HG03442 (cell line): ENCODE measurements at regions not wholly inside any gene's neighbourhood (a gene's known extent, or its start where the extent isn't known, plus 50 kb on each side); places are given as distances from the start of the nearest gene placed in this dataset.
"Not testable (repeated sequence)": the region's sequence is repeated elsewhere in the genome, so short reads cannot be mapped to it uniquely, and the experiment has no call there.

ENCODE experiments used
- ATAC-seq: cut with Tn5 transposase; IDR thresholded peaks from one replicate; pipeline ENCODE4 v1.9.1; 2021; ENCODE audit warnings: mild to moderate bottlenecking, moderate library complexity; ENCODE audit not compliant: unreplicated experiment

DNA sequence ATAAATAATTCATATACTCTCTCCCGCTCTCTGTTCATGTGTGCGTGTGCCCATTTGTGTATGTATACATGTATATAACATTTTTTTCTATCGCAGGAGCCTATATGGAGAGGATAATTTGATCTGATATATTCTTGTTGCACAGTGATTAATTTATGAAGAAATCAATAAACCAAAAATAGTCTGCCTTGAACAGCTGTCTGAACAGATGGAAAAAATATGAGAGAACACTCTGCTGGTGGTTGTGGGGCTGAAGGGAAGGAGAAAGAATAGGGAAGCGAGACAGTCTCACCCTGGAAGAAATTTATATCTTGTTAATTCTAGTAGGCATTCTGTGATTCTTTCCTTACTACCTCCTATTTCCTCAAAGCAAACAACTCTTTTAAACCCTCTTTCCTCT is 96.6 kb upstream of the B3GAT2 start:
- no peak for ATAC-seq

DNA sequence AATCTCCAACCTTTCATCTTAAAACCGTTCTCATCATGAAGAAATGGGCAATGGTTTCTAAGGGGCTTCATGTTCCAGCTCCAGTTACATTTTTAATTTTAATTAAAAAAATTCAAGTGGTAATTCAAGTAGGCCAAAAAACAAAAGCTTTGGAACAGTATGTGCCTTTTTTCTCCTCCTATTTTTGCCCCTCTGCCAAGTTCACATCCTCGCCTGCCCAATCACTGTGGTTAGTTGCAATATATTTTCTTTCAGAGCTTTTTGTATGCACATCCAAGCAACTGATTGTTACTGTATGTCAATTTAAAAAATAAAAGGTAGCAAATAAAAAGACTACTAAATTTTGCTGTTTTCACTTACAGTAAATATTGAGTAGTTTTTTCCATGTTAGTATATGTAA is 99.8 kb upstream of the B3GAT2 start:
- ATAC-seq: no peak

DNA sequence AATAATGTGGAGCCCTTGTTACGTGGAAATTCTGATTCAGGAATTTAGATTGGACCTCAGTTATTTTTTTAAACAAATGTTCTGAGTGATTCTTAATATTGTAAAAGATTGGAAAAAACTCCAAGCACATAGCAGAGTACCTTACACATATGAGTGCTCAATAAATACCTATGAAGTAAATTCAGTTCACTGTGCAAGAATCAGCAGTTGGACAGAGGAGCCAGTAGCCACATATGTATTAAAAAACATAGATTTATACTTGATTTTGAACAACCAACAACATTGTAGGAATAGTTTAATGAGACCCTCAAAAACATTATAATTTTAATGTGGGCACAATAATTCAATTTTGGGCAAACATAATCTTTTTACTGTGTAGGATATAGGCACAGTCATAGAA is 109.3 kb upstream of the B3GAT2 start:
- ATAC-seq: no peak

DNA sequence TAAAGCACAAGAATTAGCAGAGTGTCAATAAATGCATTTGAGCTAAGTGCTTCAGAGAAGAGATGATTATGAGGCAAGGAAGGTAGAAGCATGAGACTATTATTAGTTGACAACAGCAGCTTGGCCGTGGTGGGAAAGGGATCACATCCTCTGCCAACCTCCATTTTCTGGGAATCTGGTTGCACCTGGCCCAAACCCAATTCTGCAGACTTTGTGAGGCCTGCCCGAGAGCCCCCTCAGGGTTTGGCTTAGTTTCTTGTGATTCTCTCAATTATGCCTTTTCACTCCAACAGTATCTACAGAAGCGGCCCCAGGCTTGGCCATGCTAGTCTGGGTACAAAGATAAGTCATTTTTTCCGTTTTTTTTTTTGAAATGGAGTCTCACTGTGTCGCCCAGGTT is 111.0 kb upstream of the B3GAT2 start:
- ATAC-seq: no peak

DNA sequence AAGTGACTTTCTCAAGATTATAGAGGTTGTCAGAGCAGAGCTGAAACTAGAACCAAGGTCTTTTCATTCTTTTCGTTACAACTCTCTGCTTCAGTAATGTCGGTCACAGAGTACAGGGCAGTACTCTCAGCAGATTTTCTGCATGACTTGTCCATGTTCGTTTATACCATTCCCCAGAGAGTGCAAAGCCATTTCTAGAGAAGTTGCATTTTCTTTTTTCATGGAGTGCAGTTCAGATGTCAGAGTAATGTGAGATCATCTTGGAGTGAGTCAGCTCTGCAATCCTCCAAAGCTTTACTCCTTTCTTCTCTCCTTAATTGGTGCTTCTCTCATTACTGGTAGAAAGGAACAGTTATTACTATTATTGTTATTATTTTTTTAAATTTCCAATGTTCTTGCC is 115.6 kb upstream of the B3GAT2 start:
- ATAC-seq: no peak

DNA sequence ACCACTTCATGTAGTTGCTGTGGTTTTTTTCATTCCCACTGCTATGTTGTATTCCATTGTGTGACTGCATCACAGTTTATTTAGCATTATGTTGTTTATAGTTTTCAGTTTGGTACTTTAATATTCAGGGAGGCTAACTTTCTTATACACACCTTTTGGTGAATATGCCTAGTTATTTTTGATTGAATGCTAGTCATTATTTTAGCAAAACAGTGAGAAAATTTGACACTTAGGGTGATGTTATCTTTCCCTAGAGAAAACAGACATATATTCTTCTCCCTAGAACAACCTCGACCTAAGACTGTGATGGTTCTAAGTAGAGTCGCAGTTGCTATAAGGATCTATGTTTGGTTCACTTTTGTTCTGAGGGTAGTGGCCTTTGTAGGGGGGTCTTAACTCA is 120.8 kb upstream of the B3GAT2 start:
- no peak for ATAC-seq

DNA sequence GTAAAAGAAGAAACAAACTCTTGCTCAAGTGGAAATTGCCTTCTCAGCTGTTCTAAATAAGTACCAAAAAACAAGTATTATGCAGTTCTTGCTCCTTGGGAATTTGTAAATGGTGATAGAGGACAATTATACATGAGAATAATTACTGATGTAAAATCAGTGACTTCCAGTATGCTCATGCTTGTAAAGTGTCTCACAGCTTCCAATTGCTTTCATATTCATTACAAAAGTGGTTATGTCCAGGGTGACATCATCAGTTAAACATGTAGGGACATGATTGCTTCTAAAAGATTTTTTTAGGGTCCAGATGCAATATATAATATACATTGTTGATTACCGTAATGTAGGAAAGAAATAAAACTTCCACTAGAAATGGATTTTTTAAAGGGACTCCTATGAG is 122.8 kb upstream of the B3GAT2 start:
- ATAC-seq: no peak

DNA sequence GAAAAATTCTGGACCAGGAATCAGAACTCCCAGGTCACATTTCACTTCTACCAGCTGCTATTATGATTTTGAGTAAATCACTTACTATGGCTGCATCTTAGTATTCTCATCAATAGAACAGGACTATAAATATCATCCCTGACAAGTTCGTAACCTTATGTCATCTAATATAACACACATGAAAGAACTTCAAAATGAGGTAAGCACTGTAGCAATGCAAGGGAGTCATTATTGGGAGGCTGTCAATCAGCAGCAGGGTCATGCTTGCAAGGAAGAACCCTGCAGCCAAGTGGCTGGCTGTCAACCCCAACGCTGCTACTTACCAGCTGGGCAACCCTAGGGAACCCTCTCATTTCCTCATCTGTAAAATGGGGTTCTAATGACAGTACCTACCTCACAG is 123.3 kb upstream of the B3GAT2 start:
- no peak for ATAC-seq

DNA sequence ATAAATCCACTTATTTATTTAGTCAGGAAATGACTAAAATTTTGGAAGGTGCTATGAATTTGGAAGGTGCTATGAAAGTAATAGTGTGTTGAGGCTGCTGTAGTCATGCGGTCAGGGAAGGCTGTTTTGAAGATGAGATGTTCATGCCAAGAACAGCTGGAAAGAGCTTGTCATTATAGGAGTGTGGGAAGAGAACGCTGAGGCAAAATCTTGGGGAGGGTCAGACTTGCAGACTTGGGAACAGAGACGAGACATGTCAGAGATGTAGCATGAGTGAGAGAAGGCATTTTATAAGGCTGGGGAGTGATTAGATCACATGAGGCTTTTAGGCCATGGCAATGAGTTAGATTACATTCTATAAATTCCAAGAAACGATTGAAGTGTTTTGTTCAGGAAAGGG is 124.0 kb upstream of the B3GAT2 start:
- no peak for ATAC-seq

DNA sequence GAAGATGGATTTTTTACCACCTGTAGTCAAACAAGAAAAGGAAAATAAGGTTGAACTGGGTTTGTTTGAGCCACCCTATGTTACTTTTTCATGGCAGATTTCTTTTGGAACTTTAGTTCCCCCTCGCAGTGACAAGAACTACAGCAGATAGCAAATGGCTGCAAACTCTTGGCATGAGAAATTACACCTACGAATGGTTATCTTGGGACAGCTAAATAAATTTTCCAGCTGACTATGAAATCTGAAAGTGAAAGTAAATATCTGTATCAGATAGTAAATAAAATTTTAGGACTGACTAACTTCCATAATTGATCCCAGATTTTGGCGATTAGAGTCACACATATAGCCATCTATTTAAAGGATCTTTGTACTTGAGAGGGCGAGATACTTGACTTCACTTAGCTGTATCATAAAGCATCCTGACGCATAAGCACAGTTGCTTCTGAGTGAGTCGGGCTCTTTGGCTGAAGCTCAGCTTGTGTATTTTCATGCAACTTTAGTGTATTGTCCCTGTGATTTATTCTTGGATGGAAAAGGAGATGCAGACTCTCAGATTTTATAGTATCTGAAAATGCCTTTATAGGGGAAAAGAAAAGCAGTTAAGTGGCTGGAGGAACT is 125.3 kb upstream of the B3GAT2 start:
- ATAC-seq: no peak

DNA sequence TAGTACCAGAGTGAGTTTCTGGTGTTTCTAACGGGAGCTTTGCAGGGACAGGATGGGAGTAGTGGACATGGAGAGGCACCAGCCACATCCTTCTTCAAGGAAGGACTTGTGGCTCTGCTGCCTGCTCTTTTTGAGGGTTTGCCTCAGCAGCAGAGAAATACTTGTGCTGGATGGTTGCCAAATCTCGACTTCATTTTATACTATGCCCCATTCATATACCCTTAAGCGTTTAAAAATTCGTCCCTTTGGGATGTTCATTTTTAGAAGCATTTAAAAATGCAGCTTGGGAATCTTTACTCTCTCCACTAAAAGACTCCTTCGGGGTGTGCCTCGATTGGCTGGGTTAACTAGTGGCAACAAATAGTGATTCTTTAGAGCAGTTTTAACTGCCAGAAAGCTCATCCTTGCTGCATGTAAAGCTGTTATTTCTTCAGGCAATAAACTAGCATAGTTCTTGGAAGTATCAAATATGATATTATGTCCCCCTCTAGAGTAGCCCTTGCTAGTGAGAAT is 126.5 kb upstream of the B3GAT2 start:
- no peak for ATAC-seq

DNA sequence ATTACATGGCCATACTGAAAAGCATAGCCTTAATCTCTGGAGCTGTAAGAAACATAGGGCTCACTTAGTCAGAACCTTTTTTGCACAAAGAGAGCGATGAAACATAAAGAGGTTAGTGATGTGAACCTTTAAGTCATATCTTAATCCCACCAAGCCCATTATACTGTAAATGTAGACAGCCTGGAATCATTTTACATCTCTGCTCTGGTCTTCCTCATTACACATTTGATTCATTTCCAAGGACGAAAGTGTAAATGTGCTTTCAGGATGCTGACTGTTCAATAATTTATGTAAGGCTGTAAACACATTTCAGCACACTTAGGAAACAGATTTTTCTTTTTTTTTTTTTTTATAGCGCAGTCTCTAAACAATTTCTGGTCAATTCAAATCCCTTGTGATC is 131.3 kb upstream of the B3GAT2 start:
- no peak for ATAC-seq

DNA sequence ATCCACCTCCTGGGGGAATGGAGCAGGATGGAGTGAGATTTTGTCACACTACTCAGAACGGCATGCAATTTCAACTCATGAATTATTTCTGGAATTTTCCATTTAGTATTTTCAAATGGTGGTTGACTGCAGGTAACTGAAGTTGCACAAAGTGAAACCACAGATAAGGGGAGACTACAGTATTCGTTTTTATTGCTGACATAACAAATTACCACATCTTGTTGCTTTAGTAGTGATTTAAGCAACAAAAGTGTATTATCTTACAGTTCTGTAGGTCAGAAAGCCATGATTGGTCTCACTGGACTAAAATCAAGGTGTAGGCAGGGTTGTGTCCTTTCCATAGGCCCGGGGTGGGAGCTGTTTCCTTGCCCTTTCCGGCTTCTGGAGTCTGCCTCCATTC is 133.4 kb upstream of the B3GAT2 start:
- no peak for ATAC-seq

DNA sequence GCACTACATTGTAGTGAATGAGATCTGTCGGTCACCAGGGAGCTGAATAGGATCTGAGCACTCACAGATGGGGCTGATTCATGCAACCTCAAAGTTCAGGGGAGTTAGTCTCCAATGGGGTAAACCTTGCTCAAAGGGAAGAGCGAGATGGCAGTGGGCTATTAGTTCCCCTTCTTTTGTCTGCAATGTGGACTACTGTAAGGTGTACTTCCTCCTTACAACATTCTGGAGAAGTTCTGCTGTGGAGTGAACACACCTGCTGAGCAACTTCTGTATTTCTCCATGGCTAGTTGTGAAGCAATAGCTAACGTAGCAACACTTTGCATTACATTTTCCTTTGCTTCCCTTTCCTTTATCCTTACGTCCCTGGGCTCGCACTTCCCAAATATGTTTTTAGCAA is 134.3 kb upstream of the B3GAT2 start:
- no peak for ATAC-seq

DNA sequence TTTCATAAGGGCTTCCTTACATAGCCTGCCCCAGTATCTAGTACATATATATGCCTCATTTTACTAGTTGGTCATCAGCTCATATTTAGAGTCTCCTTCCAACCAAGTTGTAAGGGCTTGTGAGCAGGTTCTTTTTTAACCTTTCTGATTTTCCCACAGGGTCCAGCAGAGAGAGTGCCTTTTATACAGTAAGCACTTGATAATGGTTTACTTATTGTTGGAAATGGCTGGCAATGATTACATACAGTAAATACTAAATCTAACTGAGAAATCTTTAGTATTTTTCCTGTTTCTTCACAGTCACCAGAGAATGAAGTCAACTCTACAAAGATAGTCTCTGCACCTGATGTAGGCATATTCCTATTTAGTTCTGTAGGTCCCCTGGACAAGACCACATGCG is 135.1 kb upstream of the B3GAT2 start:
- ATAC-seq: no peak

DNA sequence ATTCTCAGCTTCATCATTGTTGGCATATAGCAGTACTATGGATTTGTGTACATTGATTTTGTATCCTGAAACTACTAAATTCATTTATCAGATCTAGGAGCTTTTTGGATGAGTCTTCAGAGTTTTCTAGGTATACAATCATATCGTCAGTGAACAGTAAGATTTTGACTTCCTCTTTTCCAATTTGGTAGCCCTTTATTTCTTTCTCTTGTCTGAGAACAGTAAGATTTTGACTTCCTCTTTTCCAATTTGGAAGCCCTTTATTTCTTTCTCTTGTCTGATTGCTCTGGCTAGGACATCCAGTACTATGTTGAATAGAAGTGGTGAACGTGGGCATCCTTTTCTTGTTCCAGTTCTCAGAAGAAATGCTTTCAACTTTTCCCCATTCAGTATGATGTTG is 140.4 kb upstream of the B3GAT2 start:
- ATAC-seq: not testable (repeated sequence)

DNA sequence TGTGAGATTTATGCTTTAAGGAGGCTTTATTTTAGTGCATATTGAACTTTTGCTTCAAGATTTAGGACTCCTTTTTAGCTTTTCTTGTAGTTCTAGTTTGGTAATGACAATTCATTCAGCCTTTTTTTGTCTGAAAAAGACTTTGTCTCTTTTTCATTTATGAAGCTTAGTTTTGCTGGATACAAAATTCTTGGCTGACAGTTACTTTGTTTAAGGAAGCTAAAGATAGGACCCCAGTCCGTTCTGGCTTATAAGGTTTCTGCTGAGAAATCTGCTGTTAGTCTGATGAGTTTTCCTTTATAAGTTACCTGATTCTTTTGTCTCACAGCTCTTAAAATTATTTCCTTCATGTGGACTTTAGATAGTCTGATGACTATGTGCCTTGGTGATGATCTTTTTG is 142.8 kb upstream of the B3GAT2 start:
- ATAC-seq: no peak

DNA sequence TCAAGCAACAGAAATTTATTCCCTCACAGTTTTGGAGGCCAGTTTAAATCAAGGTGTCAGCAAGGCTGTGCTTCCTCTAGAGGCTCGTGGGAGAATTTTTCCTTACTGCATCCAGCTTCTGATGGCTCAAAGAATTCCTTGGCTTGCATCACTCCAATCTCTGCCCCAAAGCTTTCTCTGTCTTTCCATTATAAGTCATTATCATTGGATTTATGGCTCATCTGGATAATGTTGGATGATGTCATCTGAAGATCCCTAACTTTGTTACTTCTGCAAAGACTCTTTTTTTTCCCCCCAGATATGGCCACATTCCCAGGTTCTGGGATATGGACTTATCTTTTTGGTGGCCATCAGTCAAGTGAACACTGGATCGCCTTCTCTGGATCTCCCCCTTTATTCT is 146.3 kb upstream of the B3GAT2 start:
- ATAC-seq: no peak

DNA sequence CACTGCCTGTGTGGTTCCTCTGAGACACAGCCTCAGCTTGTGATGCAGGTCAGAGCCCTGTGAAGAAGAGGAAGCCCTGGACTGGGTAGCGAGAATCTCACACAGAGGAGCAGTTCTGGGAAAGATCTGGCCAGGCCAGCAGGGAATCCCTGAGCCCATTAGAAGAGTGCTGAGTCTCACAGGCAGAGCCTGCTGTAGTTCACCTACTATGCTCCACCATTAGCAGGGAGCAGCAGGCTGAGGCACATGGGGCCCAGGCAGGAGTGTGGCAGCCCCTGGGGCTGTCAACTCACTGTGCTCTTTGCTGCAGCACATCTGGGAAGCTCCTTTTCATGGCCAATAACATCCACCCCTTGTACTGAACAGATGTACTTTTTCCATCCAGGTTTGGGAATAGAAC is 146.8 kb upstream of the B3GAT2 start:
- ATAC-seq: no peak

DNA sequence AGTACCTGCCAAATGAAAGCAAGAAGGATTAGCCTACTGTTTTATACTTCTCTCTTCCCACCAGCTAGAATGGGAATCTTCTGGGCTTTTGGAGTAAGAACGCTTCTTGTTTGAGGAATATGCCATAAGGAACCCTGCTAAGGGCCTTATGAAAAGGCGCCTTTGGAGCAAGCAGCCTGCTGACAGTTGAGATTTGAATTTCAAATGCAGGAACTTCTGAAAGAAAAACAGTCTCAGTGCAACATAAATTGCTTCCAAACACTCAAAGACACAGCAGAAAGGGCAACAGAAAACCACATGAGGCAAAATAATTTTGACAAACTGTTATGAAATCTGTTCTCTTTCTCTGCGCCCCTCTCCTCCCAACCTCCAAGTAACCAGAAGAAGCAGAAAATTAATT is 149.4 kb upstream of the B3GAT2 start:
- ATAC-seq: no peak

DNA sequence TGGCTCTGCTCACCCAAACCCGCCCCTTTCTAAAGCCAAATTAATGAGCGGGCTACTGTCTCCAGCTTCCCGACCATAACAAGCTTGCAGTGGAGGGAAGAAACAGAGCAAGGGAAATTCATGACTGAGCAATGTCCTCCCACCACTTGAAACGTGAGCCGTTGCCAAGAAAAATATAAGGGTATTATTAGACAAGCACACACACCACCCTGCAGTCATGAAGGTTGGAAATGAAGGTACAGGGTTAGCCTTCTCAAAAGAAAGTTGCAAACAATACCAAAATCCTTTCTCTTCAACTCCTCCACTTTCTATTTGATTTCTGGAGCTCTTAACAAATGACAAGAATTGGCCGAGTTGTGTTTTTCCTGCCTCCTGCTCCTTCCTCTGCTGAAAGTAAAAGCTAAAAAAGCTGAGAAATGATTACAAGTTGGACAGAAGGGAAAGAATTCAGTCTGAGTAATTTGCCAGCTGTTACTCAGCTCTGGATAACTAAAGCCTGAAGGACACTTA is 151.1 kb upstream of the B3GAT2 start:
- no peak for ATAC-seq

DNA sequence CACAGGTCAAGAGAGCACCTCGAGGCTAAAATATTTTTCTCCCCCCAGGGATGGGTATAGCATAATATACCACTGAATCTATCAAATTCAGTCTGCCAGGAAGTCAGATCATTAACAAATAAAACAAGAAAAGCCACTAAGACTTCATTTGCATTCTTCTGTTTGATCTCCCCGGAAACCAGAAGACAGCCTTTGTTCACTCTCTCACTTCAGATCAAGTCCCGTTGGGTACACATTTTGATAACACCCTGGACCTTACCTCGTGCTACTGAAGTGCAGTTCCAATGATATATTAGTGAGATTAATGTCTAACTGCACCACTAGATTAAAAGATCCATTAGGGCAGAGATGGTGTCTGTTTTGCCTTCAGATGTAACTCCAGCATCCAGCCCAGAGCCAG is 157.7 kb upstream of the B3GAT2 start:
- ATAC-seq: no peak

DNA sequence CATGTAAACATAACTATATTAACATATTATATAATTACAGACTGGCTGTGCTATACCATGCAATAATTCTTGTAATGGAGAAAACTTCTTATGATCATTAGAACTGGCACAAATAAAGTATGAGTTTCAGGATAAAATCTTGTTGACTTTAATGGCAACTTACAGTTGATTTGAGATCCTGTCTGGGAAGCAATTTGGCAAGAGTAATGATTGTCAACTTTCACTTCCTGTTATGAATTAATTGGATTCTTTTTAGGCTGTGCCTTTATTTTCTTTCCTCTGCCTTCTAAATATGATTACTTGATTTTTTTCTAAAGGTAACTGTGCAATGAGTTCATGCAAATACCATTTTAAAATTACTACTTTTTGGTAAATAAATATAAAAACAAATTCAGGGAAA is 158.1 kb upstream of the B3GAT2 start:
- no peak for ATAC-seq
